GM12891 (cell line): ENCODE measurements at regions not wholly inside any gene's neighbourhood (a gene's known extent, or its start where the extent isn't known, plus 50 kb on each side); places are given as distances from the start of the nearest gene placed in this dataset.

ENCODE experiments used
- PAX5 ChIP-seq: IDR thresholded peaks from 2 replicates; pipeline ENCODE4 v1.6.1; 2011; ENCODE audit warnings: low read length, moderate library complexity, mild to moderate bottlenecking; ENCODE audit not compliant: insufficient read depth, severe bottlenecking
- POLR2A ChIP-seq: IDR thresholded peaks from 2 replicates; pipeline ENCODE4 v1.6.1; 2011; ENCODE audit warnings: low read depth, low read length, control low read depth
- POLR2AphosphoS5 ChIP-seq: IDR thresholded peaks from 2 replicates; pipeline ENCODE4 v1.6.1; 2011; ENCODE audit warnings: low read depth, low read length, control low read depth
- SPI1 ChIP-seq: IDR thresholded peaks from 2 replicates; pipeline ENCODE4 v1.6.1; 2011; ENCODE audit warnings: low read depth, low read length, control low read depth
- TAF1 ChIP-seq: IDR thresholded peaks from 2 replicates; pipeline ENCODE4 v1.6.1; 2011; ENCODE audit warnings: low read depth, low read length, control low read depth

GRCh38 chr6:140370976-140371870, 996.8 kb upstream of the CITED2 start:
- TF ChIP-seq POLR2AphosphoS5, result no peak
- TF ChIP-seq POLR2A, result no peak
- no peak for TF ChIP-seq TAF1
- TF ChIP-seq SPI1, result no peak
- TF ChIP-seq PAX5, result no peak
